HG02870 (cell line): ENCODE measurements at regions not wholly inside any gene's neighbourhood (a gene's known extent, or its start where the extent isn't known, plus 50 kb on each side); places are given as distances from the start of the nearest gene placed in this dataset.
"Not testable (repeated sequence)": the region's sequence is repeated elsewhere in the genome, so short reads cannot be mapped to it uniquely, and the experiment has no call there.

Experiments
- ATAC-seq: cut with Tn5 transposase; IDR thresholded peaks from one replicate; pipeline ENCODE4 v1.9.1; 2021; ENCODE audit warnings: mild to moderate bottlenecking, moderate library complexity; ENCODE audit not compliant: unreplicated experiment

- no peak for ATAC-seq
These were observed 98.2 kb upstream of the NIPBL start for GRCh38 chr5:36778336-36778735.

- not testable (repeated sequence) for ATAC-seq
These were observed 94.0 kb upstream of the NIPBL start for GRCh38 chr5:36782612-36783011.

GRCh38 chr5:36786448-36787012 lies 90.0 kb upstream of the NIPBL start:
- no peak for ATAC-seq

- ATAC-seq: no peak
These were observed 89.0 kb upstream of the NIPBL start for GRCh38 chr5:36787365-36788093.

- no peak for ATAC-seq
These were observed 85.7 kb upstream of the NIPBL start for GRCh38 chr5:36790847-36791246.

- no peak for ATAC-seq
These were observed 83.9 kb upstream of the NIPBL start for GRCh38 chr5:36792560-36793180.

- no peak for ATAC-seq
These were observed 81.2 kb upstream of the NIPBL start for GRCh38 chr5:36795366-36795765.

GRCh38 chr5:36796155-36796554 lies 80.4 kb upstream of the NIPBL start:
- ATAC-seq: no peak

- ATAC-seq: no peak
These were observed 75.0 kb upstream of the NIPBL start for GRCh38 chr5:36801523-36801922.

GRCh38 chr5:36802187-36802586 lies 74.4 kb upstream of the NIPBL start:
- ATAC-seq: no peak

GRCh38 chr5:36813249-36813648 lies 63.3 kb upstream of the NIPBL start:
- ATAC-seq: not testable (repeated sequence)

- no peak for ATAC-seq
These were observed 60.7 kb upstream of the NIPBL start for GRCh38 chr5:36815871-36816270.

- ATAC-seq: no peak
These were observed 55.7 kb upstream of the NIPBL start for GRCh38 chr5:36820900-36821299.

GRCh38 chr5:36826694-36827093 lies 49.9 kb upstream of the NIPBL start:
- ATAC-seq: no peak
